ENCODE measurements at regions not wholly inside any gene's neighbourhood (a gene's known extent, or its start where the extent isn't known, plus 50 kb on each side); places are given as distances from the start of the nearest gene placed in this dataset.
"Not testable (repeated sequence)": the region's sequence is repeated elsewhere in the genome, so short reads cannot be mapped to it uniquely, and the experiment has no call there.

- TF ChIP-seq CTCF (IDR thresholded peaks at IDR 0.05): no peak
- H3K4me3 ChIP-seq (ENCODE audit: low read depth, low read length): no peak overlapping the region
- no peaks in the 10 kb centered on the region for H3K27me3 ChIP-seq (ENCODE audit: control insufficient read depth, insufficient read depth, low read length)
- H3K27ac ChIP-seq: no peak overlapping the region
- H3K9ac ChIP-seq: no peak overlapping the region
- H3K9me3 ChIP-seq (ENCODE audit: control insufficient read depth, low read length): no peaks in the 10 kb centered on the region
- H3K36me3 ChIP-seq (ENCODE audit: control insufficient read depth, insufficient read depth, low read length): no peaks in the 10 kb centered on the region
- no peak overlapping the region for H2AFZ ChIP-seq
- H3K4me2 ChIP-seq (ENCODE audit: low read length): no peak overlapping the region
- H3K4me1 ChIP-seq: no peaks in the 10 kb centered on the region
- no peaks in the 10 kb centered on the region for H3K79me2 ChIP-seq
Observed at GRCh38 chr6:27002447-27002846, 245.1 kb upstream of the PRSS16 start.

- Histone ChIP-seq H3K4me1 (no peaks in the 10 kb centered on the region), H3K79me2 (no peaks in the 10 kb centered on the region), H3K9me3 (ENCODE audit: control insufficient read depth, low read length) (no peaks in the 10 kb centered on the region), H3K27me3 (ENCODE audit: control insufficient read depth, insufficient read depth, low read length) (no peaks in the 10 kb centered on the region), H3K27ac (no peak overlapping the region), H3K4me3 (ENCODE audit: low read depth, low read length) (no peak overlapping the region), H2AFZ (no peak overlapping the region), H3K4me2 (ENCODE audit: low read length) (no peak overlapping the region), H3K36me3 (ENCODE audit: control insufficient read depth, insufficient read depth, low read length) (no peaks in the 10 kb centered on the region), H3K9ac (no peak overlapping the region)
- TF ChIP-seq CTCF (IDR thresholded peaks at IDR 0.05): no peak
Observed at GRCh38 chr6:27007020-27007419, 240.5 kb upstream of the PRSS16 start.

- not testable (repeated sequence) for H3K27me3 ChIP-seq (ENCODE audit: control insufficient read depth, insufficient read depth, low read length)
Observed at GRCh38 chr6:27008613-27009012, 238.9 kb upstream of the PRSS16 start.

GRCh38 chr6:27014053-27014452 lies 233.4 kb upstream of the PRSS16 start:
- not testable (repeated sequence) for H3K4me1 ChIP-seq; H3K79me2 ChIP-seq; H3K9ac ChIP-seq; H2AFZ ChIP-seq; H3K9me3 ChIP-seq (ENCODE audit: control insufficient read depth, low read length); H3K36me3 ChIP-seq (ENCODE audit: control insufficient read depth, insufficient read depth, low read length); H3K4me2 ChIP-seq (ENCODE audit: low read length); H3K27me3 ChIP-seq (ENCODE audit: control insufficient read depth, insufficient read depth, low read length); H3K4me3 ChIP-seq (ENCODE audit: low read depth, low read length); H3K27ac ChIP-seq

More at GRCh38 chr6:27008613-27009012, 238.9 kb upstream of the PRSS16 start:
- H3K27ac ChIP-seq; H3K4me1 ChIP-seq; H3K4me2 ChIP-seq (ENCODE audit: low read length); H3K79me2 ChIP-seq; H3K36me3 ChIP-seq (ENCODE audit: control insufficient read depth, insufficient read depth, low read length); H3K9me3 ChIP-seq (ENCODE audit: control insufficient read depth, low read length); H2AFZ ChIP-seq; H3K9ac ChIP-seq; H3K4me3 ChIP-seq (ENCODE audit: low read depth, low read length): not testable (repeated sequence)

- Histone ChIP-seq H2AFZ (no peak overlapping the region), H3K4me1 (no peaks in the 10 kb centered on the region), H3K27ac (no peak overlapping the region), H3K27me3 (ENCODE audit: control insufficient read depth, insufficient read depth, low read length) (no peaks in the 10 kb centered on the region), H3K9ac (no peak overlapping the region), H3K79me2 (no peaks in the 10 kb centered on the region), H3K36me3 (ENCODE audit: control insufficient read depth, insufficient read depth, low read length) (no peaks in the 10 kb centered on the region), H3K4me2 (ENCODE audit: low read length) (no peak overlapping the region), H3K9me3 (ENCODE audit: control insufficient read depth, low read length) (no peaks in the 10 kb centered on the region), H3K4me3 (ENCODE audit: low read depth, low read length) (no peak overlapping the region)
- TF ChIP-seq CTCF (IDR thresholded peaks at IDR 0.05): no peak
Observed at GRCh38 chr6:27016689-27017088, 230.8 kb upstream of the PRSS16 start.

- H3K27me3 ChIP-seq (ENCODE audit: control insufficient read depth, insufficient read depth, low read length); H3K4me2 ChIP-seq (ENCODE audit: low read length); H3K79me2 ChIP-seq; H2AFZ ChIP-seq; H3K4me1 ChIP-seq; H3K9ac ChIP-seq; H3K27ac ChIP-seq; H3K4me3 ChIP-seq (ENCODE audit: low read depth, low read length); H3K9me3 ChIP-seq (ENCODE audit: control insufficient read depth, low read length); H3K36me3 ChIP-seq (ENCODE audit: control insufficient read depth, insufficient read depth, low read length): not testable (repeated sequence)
Observed at GRCh38 chr6:27018401-27018800, 229.1 kb upstream of the PRSS16 start.

Measured in parathyroid adenoma (tissue), 2 donors.